Peyer's patch (tissue), 4 donors: ENCODE measurements at regions not wholly inside any gene's neighbourhood (a gene's known extent, or its start where the extent isn't known, plus 50 kb on each side); places are given as distances from the start of the nearest gene placed in this dataset.

ENCODE experiments used
- DNase-seq, 3 donors: peaks; one replicate each; pipeline ENCODE4 v3.0.0-alpha.2; 2017 to 2019
- H3K27ac ChIP-seq, 4 donors: fragments of 200-600 bp; sonication (generic); one replicate each; pipeline ENCODE4 v1.5.1; 2016 to 2019
- H3K27me3 ChIP-seq, 2 donors: fragments of 200-600 bp; sonication (generic); one replicate each; pipeline ENCODE4 v1.5.1; 2019
- H3K36me3 ChIP-seq, 3 donors: fragments of 200-600 bp; sonication (generic); one replicate each; pipeline ENCODE4 v1.5.1; 2016 to 2019
- H3K4me1 ChIP-seq, 4 donors: fragments of 200-600 bp; sonication (generic); one replicate each; pipeline ENCODE4 v1.5.1; 2016 to 2019
- H3K4me3 ChIP-seq, 4 donors: fragments of 200-600 bp; sonication (generic); 1 replicate in 3 of 4; 2 replicates in 1 of 4; pipeline ENCODE4 v1.5.1; 2016 to 2019; ENCODE audit warnings: mild to moderate bottlenecking in 1 of 4
- H3K9me3 ChIP-seq, 4 donors: fragments of 200-600 bp; sonication (generic); one replicate each; pipeline ENCODE4 v1.5.1; 2016 to 2019; ENCODE audit warnings: mild to moderate bottlenecking in 1 of 4
- CTCF ChIP-seq, 6 experiments: fragments of 450-650 bp in 4 of 6; fragments of 200-600 bp in 2 of 6; sonication (generic) in 1 of 6; IDR thresholded peaks; one replicate each; pipeline ENCODE4 v1.5.1; 2017 to 2019; ENCODE audit warnings: antibody characterized with exemption in 6 of 6, mild to moderate bottlenecking in 3 of 6, moderate library complexity in 1 of 6
- POLR2A ChIP-seq, 2 donors: fragments of 450-650 bp; IDR thresholded peaks; one replicate each; pipeline ENCODE4 v1.5.1; 2017; ENCODE audit warnings: antibody characterized with exemption in 2 of 2, mild to moderate bottlenecking in 2 of 2, moderate library complexity in 2 of 2

- H3K27me3 ChIP-seq: no peaks in the 10 kb centered on the region
- H3K4me3 ChIP-seq: no peak overlapping the region
- no peaks in the 10 kb centered on the region for H3K9me3 ChIP-seq
- H3K36me3 ChIP-seq: no peaks in the 10 kb centered on the region
- no peaks in the 10 kb centered on the region for H3K4me1 ChIP-seq
- no peak for DNase-seq
- TF ChIP-seq POLR2A (IDR thresholded peaks at IDR 0.05) (no peak), CTCF (IDR thresholded peaks at IDR 0.05) (no peak)
- no peak overlapping the region for H3K27ac ChIP-seq
These were observed 90.3 kb upstream of the RAB27B start for GRCh38 chr18:54737986-54738385.

- Histone ChIP-seq H3K27me3 (no peaks in the 10 kb centered on the region), H3K4me1 (no peaks in the 10 kb centered on the region), H3K4me3 (no peak overlapping the region), H3K36me3 (no peaks in the 10 kb centered on the region), H3K9me3 (no peaks in the 10 kb centered on the region), H3K27ac (no peak overlapping the region)
- no peak for DNase-seq
- no peak for TF ChIP-seq CTCF (IDR thresholded peaks at IDR 0.05)
- TF ChIP-seq POLR2A (IDR thresholded peaks at IDR 0.05): no peak
These were observed 88.8 kb upstream of the RAB27B start for GRCh38 chr18:54739476-54739875.

DNA sequence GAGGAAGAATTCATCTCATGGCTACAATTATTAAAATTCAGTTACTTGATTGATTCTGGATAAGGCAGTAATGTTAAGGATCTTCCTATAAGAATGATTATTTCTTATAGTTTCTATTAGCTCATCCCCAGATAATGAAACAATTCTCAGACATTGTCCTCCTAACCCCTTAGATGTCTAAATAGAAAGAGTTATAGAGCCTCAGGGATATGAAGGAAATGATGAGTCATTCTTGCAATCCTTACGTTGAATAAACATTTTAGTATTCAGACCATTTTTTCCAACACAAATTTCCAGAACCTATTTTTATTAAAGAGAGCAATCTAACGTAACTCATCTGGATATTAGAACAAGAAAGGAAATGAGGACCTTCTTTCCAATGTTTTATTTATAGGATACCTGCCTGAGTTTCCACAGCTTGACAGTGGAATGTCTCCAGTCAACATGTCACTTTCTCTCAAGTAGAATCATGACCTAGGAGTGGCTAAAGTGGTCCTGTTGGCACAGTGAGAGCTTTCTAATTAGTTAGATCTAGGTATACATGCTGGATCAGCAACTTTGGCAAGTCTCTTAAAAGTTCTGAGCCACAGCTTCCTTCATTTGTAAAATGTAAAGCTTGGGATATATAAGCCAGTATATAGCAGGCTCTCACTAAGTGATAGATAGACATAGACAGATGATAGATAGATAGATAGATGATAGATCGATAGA, 88.0 kb upstream of the RAB27B start:
- Histone ChIP-seq H3K27ac (no peak overlapping the region), H3K9me3 (no peaks in the 10 kb centered on the region), H3K36me3 (no peaks in the 10 kb centered on the region), H3K27me3 (no peaks in the 10 kb centered on the region), H3K4me1 (no peaks in the 10 kb centered on the region), H3K4me3 (no peak overlapping the region)
- no peak for DNase-seq
- TF ChIP-seq POLR2A (IDR thresholded peaks at IDR 0.05) (no peak), CTCF (IDR thresholded peaks at IDR 0.05) (no peak)

GRCh38 chr18:54742120-54742519, 86.2 kb upstream of the RAB27B start:
- Histone ChIP-seq H3K27ac (no peak overlapping the region), H3K4me3 (no peak overlapping the region), H3K4me1 (no peaks in the 10 kb centered on the region), H3K36me3 (no peaks in the 10 kb centered on the region), H3K27me3 (no peaks in the 10 kb centered on the region), H3K9me3 (no peaks in the 10 kb centered on the region)
- no peak for TF ChIP-seq POLR2A (IDR thresholded peaks at IDR 0.05)
- no peak for TF ChIP-seq CTCF (IDR thresholded peaks at IDR 0.05)
- no peak for DNase-seq

- H3K27me3 ChIP-seq: no peaks in the 10 kb centered on the region
- no peaks in the 10 kb centered on the region for H3K4me1 ChIP-seq
- H3K4me3 ChIP-seq: no peak overlapping the region
- no peaks in the 10 kb centered on the region for H3K36me3 ChIP-seq
- TF ChIP-seq POLR2A (IDR thresholded peaks at IDR 0.05) (no peak), CTCF (IDR thresholded peaks at IDR 0.05) (no peak)
- H3K9me3 ChIP-seq: no peaks in the 10 kb centered on the region
- peak in 2 of 3 donors; percentile 17 to 57 for DNase-seq
- no peak overlapping the region for H3K27ac ChIP-seq
These were observed 85.3 kb upstream of the RAB27B start for GRCh38 chr18:54742659-54743604.
